HUES64 (cell line): ENCODE measurements at regions not wholly inside any gene's neighbourhood (a gene's known extent, or its start where the extent isn't known, plus 50 kb on each side); places are given as distances from the start of the nearest gene placed in this dataset.
"Not testable (repeated sequence)": the region's sequence is repeated elsewhere in the genome, so short reads cannot be mapped to it uniquely, and the experiment has no call there.

Experiments used
- H3K27ac ChIP-seq: 2 replicates; pipeline ENCODE4 v1.7.0; 2013; ENCODE audit warnings: low read depth, low read length, inconsistent platforms
- H3K27me3 ChIP-seq: 2 replicates; pipeline ENCODE4 v1.6.1; 2013; ENCODE audit warnings: mild to moderate bottlenecking, low read length; ENCODE audit not compliant: insufficient read depth
- H3K36me3 ChIP-seq: 2 replicates; pipeline ENCODE4 v1.6.1; 2013; ENCODE audit warnings: mild to moderate bottlenecking, low read length; ENCODE audit not compliant: insufficient read depth
- H3K4me1 ChIP-seq: 2 replicates; pipeline ENCODE4 v1.6.1; 2013; ENCODE audit warnings: mild to moderate bottlenecking, low read length, moderate library complexity; ENCODE audit not compliant: insufficient read depth
- H3K4me3 ChIP-seq: 2 replicates; pipeline ENCODE4 v1.5.1; 2013; ENCODE audit warnings: mild to moderate bottlenecking, low read length, moderate library complexity
- H3K9ac ChIP-seq: 2 replicates; pipeline ENCODE4 v1.6.1; 2013; ENCODE audit warnings: mild to moderate bottlenecking, low read depth, low read length
- H3K9me3 ChIP-seq: 2 replicates; pipeline ENCODE4 v1.6.1; 2013; ENCODE audit warnings: low read depth, low read length; ENCODE audit not compliant: insufficient read depth
- WGBS: fragments of 150-250, 120-280 bp; methylation state at CpG from one replicate; pipeline ENCODE4 v1.1.7; 2013; ENCODE audit warnings: missing lambda C conversion rate; 5-methylcytosine and 5-hydroxymethylcytosine counted together

DNA sequence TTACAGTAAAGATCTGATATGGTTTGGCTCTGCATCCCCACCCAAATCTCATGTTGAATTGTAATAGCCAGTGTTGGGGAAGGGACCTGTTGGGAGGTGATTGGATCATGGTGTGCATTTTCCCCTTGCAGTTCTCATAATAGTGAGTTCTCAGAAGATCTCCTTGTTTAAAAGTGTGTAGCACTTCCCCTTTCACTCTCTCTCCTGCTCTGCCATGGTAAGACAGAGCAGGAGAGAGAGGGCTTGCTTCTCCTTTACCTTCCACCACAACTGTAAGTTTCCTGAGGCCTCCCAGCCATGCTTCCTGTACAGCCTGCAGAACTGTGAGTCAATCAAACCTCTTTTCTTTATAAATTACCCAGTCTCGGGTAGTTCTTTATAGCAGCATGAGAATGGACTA, 1530.9 kb upstream of the C9orf72 start:
- not testable (repeated sequence) for H3K9me3 ChIP-seq, H3K27ac ChIP-seq, H3K27me3 ChIP-seq, H3K9ac ChIP-seq, H3K36me3 ChIP-seq, H3K4me1 ChIP-seq, H3K4me3 ChIP-seq
- WGBS = no CpG with 5 or more reads among the region's 1 CpG

DNA sequence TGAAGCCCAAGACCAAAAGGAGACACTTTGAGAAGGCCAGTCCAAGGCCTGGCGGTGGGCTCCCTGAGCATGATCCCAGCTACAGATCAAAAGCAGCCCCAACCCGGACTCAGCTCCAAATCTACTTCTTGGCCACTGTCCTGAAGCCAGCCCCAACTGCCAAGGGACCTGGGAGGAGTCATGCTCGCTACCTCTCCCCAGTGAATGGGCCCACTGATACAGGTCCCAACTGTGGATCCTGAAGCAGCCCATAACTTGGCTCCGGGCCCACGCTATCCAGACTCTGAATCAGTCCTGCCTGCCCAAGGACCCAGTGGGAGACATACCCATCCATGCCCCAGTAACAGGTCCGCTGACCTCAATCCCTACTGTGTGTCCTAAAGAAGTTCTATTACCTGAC, 1545.3 kb upstream of the C9orf72 start:
- Histone ChIP-seq H3K27ac (no peak overlapping the region), H3K9ac (no peak overlapping the region), H3K4me1 (no peaks in the 10 kb centered on the region), H3K36me3 (no peaks in the 10 kb centered on the region), H3K4me3 (no peak overlapping the region), H3K9me3 (no peaks in the 10 kb centered on the region), H3K27me3 (no peaks in the 10 kb centered on the region)
- 97% methylated on average over 6 of the region's 6 CpGs for WGBS

DNA sequence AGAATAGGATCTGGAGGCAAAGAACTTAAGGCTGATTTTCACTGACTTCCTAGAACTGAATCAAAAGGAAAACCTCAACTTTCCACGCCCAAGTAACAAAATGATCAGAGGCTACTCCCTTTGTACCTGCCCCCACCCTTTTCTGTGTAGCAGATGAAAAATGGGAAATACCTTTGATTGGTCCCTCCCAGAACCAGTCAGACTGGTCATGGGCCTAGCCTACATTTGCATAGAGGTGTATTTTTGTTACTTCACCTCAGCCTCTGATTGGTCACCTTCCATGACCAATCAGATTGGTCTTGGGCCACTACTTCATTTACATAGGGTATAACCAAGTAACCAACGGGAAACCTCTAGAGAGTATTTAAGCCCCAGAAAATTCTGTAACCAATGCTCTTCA, 1553.5 kb upstream of the C9orf72 start:
- Histone ChIP-seq H3K27ac (no peak overlapping the region), H3K9me3 (peaks cover 55% of the 10 kb centered on the region), H3K9ac (no peak overlapping the region), H3K36me3 (no peaks in the 10 kb centered on the region), H3K27me3 (no peaks in the 10 kb centered on the region), H3K4me3 (no peak overlapping the region), H3K4me1 (no peaks in the 10 kb centered on the region)
- 91% methylated on average over 2 of the region's 2 CpGs for WGBS

DNA sequence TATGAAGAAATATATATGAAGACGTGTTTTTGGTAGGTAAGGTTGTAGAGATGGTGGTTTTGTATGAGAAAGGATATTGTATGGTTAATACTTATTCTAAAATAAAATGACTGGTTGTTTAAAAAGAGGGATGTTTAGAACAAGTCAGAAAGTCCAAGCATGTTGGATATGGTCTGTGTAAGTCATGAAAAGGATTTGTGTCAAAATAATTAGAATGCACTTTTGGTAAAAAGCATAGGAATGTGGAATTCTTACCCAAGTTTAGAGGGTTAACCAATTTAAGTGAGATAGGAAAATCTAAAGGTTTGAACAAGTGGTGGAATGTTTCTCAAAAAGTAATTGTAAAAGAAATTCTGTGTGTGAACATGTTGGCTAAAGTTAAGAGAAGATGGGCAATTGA, 1556.5 kb upstream of the C9orf72 start:
- H3K9me3 ChIP-seq = peaks cover 62% of the 10 kb centered on the region
- H3K27me3 ChIP-seq = no peaks in the 10 kb centered on the region
- H3K9ac ChIP-seq = no peak overlapping the region
- H3K27ac ChIP-seq = no peak overlapping the region
- H3K4me1 ChIP-seq = no peaks in the 10 kb centered on the region
- no peak overlapping the region for H3K4me3 ChIP-seq
- no peaks in the 10 kb centered on the region for H3K36me3 ChIP-seq
- WGBS = 87% methylated on average over 1 of the region's 1 CpG

DNA sequence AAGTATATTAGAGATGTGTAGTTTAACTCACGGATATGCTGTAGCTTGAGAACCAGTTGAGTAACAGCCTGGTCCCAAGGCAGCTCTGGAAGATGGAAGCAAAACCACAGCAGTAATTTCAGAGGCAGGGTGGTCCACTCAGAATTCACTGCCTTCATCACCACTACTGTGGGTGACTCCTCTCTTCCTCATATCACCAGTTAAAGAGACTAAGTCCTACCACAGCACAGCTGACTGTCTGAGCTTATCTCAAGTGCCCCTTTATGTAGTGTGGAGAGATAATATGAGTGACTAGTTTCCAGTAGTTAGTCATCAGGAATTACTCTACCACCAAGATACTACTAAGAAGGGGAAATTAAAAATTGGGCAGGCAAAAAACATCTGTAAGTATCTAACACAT, 1571.2 kb upstream of the C9orf72 start:
- H3K4me3 ChIP-seq = no peak overlapping the region
- no peaks in the 10 kb centered on the region for H3K36me3 ChIP-seq
- WGBS = 96% methylated on average over 1 of the region's 1 CpG
- H3K9ac ChIP-seq = no peak overlapping the region
- H3K27me3 ChIP-seq = no peaks in the 10 kb centered on the region
- H3K27ac ChIP-seq = no peak overlapping the region
- peaks cover 2% of the 10 kb centered on the region; the same call in 1 of the 2 replicates for H3K9me3 ChIP-seq
- H3K4me1 ChIP-seq = no peaks in the 10 kb centered on the region

DNA sequence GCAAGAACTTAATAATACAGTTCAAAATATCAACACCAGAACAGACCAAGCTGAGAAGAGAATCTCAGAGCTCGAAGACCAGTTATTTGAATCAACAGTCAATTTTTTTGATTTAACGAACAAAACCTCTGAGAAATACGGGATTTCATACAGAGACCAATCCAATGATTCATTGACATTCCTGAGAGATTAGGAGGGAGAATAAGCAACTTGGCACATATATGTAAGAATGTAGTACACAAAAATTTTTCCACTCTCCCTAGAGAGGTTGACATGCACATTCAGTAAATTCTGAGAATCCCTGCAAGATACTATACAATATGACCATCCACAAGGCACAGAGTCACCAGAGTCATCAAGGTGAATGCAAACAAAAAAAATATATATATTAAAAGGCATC, 1577.3 kb upstream of the C9orf72 start:
- Histone ChIP-seq H3K27ac (no peak overlapping the region), H3K36me3 (no peaks in the 10 kb centered on the region), H3K9ac (no peak overlapping the region), H3K4me3 (no peak overlapping the region), H3K4me1 (no peaks in the 10 kb centered on the region), H3K27me3 (no peaks in the 10 kb centered on the region), H3K9me3 (no peaks in the 10 kb centered on the region)
- 95% methylated on average over 3 of the region's 3 CpGs for WGBS

DNA sequence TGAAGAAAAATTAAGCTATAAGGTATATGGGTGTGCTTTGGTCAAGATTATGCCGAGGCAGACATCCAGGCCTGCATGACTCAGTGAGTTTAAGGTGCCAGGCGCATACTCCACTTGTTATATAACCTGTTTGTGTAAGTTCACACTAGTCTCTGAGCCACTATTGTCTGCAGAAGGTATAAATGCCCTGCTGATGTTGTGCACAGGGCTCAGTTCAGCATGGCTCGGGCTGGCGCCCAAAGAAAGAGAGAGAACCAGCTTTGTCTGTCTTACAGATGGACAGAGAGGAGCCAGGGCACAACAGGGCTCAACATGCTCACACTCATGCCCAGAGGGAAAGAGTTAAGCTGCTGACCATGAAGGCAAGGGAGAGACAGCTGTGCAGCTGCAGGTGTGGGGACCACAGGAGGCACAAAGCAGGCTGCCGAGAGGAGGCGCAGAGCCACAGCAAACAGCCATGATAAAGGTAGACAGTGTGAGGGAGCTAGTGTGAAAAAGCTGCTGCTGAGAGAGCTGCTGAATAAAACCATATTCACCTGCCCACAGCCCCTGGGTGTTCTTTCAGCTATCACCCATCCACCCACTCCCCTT, 1587.6 kb upstream of the C9orf72 start:
- no peaks in the 10 kb centered on the region for H3K36me3 ChIP-seq
- H3K27me3 ChIP-seq = no peaks in the 10 kb centered on the region
- no peaks in the 10 kb centered on the region for H3K9me3 ChIP-seq
- H3K9ac ChIP-seq = no peak overlapping the region
- no peaks in the 10 kb centered on the region for H3K4me1 ChIP-seq
- WGBS = 93% methylated on average over 6 of the region's 6 CpGs
- no peak overlapping the region for H3K27ac ChIP-seq
- H3K4me3 ChIP-seq = no peak overlapping the region

DNA sequence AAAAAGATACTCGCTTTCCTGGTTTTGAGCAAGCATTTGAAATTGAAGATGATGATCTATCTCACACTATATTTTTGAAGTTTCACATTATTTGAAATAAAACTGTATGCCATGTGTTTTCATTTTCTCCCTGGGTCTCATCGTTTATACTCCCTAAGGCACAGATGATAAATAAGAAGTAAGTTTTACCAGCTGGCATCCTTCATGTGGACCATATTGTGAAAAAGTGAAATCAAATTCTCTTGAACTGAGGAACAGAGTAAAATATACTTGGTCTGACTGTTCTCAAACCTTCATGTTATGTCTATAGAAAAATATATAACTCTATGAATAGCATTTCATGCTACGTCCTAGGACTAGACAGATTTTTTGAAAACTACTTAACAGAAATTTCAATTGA, 1600.9 kb upstream of the C9orf72 start:
- no peaks in the 10 kb centered on the region for H3K9me3 ChIP-seq
- no peak overlapping the region for H3K4me3 ChIP-seq
- 100% methylated on average over 1 of the region's 3 CpGs for WGBS
- no peaks in the 10 kb centered on the region for H3K36me3 ChIP-seq
- H3K27ac ChIP-seq = no peak overlapping the region
- no peak overlapping the region for H3K9ac ChIP-seq
- H3K27me3 ChIP-seq = no peaks in the 10 kb centered on the region
- H3K4me1 ChIP-seq = no peaks in the 10 kb centered on the region

DNA sequence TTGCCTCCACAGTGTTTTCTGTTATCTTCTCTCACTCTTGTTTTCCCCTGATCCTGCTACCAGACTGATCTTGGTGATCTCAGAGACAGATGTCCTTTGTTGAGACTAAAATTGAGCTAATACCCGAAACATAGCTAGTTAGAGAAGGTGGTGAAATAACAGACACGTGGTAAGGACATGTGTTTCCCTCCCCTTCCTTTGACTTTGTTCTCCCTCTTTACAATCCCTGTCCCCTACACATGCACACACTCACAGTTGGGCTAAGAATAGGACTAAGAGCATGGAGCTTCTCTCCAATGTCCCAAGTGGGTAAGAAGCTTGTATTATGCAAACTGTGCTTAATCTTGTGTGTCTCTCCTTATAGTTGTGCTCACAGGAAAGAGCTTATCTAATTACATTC, 1603.0 kb upstream of the C9orf72 start:
- Histone ChIP-seq H3K27ac (no peak overlapping the region), H3K4me3 (no peak overlapping the region), H3K9ac (no peak overlapping the region), H3K9me3 (no peaks in the 10 kb centered on the region), H3K27me3 (no peaks in the 10 kb centered on the region), H3K4me1 (peaks cover 14% of the 10 kb centered on the region), H3K36me3 (no peaks in the 10 kb centered on the region)
- 93% methylated on average over 2 of the region's 2 CpGs for WGBS

DNA sequence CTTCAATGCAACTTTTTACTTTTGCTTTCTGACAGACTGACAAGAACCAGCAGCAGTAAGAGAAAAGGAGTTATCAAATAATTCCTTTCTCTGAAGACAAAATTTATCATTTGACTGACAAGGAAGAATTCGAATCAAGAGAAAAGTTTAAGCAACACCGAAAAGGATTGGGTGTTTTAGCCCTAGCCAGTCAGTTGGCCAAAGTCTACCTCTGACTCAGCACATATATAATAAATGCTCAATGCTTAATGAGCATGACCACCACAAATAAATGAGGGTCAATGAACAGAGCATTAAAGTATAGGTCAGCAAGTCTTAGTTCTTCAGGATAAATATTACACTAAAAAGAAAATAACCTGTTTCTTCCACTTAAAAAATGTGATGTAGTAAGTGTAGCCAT, 1603.5 kb upstream of the C9orf72 start:
- no peak overlapping the region for H3K27ac ChIP-seq
- H3K4me1 ChIP-seq = peaks cover 20% of the 10 kb centered on the region
- no peak overlapping the region for H3K9ac ChIP-seq
- H3K27me3 ChIP-seq = no peaks in the 10 kb centered on the region
- no peaks in the 10 kb centered on the region for H3K36me3 ChIP-seq
- H3K4me3 ChIP-seq = no peak overlapping the region
- WGBS = 96% methylated on average over 2 of the region's 2 CpGs
- H3K9me3 ChIP-seq = no peaks in the 10 kb centered on the region

DNA sequence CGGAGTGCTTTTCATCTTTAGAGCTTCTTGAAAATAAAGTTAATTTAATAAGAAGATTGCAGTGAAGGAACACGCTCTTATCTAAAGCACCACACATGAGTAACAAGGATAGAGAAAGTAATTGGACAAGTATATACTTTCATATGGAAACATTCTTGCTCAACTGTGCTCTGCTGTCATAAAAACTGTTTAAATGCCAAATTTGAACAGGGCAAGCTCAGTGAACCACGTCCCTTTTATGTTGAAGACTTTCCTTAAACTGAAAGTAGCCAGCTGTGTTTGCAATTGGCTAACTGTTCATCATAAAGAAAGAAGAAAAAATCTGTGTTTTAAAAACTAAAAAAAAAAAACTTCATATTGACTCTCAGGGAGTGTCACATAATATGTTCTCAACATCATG, 1610.7 kb upstream of the C9orf72 start:
- Histone ChIP-seq H3K9ac (no peak overlapping the region), H3K27me3 (no peaks in the 10 kb centered on the region), H3K9me3 (no peaks in the 10 kb centered on the region), H3K4me3 (no peak overlapping the region), H3K36me3 (no peaks in the 10 kb centered on the region), H3K4me1 (peaks cover 29% of the 10 kb centered on the region), H3K27ac (no peak overlapping the region)
- 96% methylated on average over 1 of the region's 3 CpGs for WGBS

DNA sequence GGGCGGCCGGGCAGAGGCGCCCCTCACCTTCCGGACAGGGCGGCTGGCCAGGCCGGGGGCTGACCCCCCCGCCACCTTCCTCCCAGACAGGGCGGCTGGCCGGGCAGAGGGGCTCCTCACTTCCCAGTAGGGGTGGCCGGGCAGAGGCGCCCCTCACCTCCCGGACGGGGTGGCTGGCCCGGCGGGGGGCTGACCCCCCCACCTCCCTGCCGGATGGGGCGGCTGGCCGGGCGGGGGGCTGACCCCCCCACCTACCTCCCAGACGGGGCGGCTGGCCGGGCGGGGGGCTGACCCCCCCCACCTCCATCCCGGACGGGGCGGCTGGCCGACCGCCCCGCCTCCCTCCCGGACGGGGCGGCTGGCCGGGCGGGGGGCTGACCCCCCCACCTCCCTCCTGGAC, 1615.5 kb upstream of the C9orf72 start:
- H3K4me3 ChIP-seq, H3K27me3 ChIP-seq, H3K9ac ChIP-seq, H3K9me3 ChIP-seq, H3K36me3 ChIP-seq, H3K27ac ChIP-seq, H3K4me1 ChIP-seq: not testable (repeated sequence)
- 93% methylated on average over 25 of the region's 34 CpGs for WGBS
